SU-DHL-6 (cell line): ENCODE measurements at regions not wholly inside any gene's neighbourhood (a gene's known extent, or its start where the extent isn't known, plus 50 kb on each side); places are given as distances from the start of the nearest gene placed in this dataset.
"Not testable (repeated sequence)": the region's sequence is repeated elsewhere in the genome, so short reads cannot be mapped to it uniquely, and the experiment has no call there.

Source experiments
- CTCF ChIP-seq: fragments of 200-600 bp; sonication (generic); IDR thresholded peaks from one replicate; pipeline ENCODE4 v1.5.1; 2017; ENCODE audit warnings: antibody characterized with exemption, mild to moderate bottlenecking, low read length, moderate library complexity; ENCODE audit not compliant: insufficient read depth, poor library complexity, severe bottlenecking
- EZH2phosphoT487 ChIP-seq: fragments of 200-600 bp; sonication (generic), shearing (Covaris generic); conservative IDR thresholded peaks from 2 replicates; pipeline ENCODE4 v1.6.1; 2018; ENCODE audit warnings: mild to moderate bottlenecking, antibody characterized with exemption, low read length, moderate library complexity, mixed read lengths

- TF ChIP-seq CTCF, EZH2phosphoT487: not testable (repeated sequence)
These were observed 90.1 kb upstream of the GRIN2A start for GRCh38 chr16:10272250-10272854.
